Choroid plexus epithelial cell (primary cell): ENCODE measurements at regions not wholly inside any gene's neighbourhood (a gene's known extent, or its start where the extent isn't known, plus 50 kb on each side); places are given as distances from the start of the nearest gene placed in this dataset.
A peak's percentile ranks its signal among the peaks of the same experiment; 100 is the strongest.

Experiments used
- DNase-seq: peaks from one replicate; pipeline ENCODE4 v3.0.0-alpha.2; 2010; ENCODE audit warnings: low read depth
- H3K4me3 ChIP-seq: 2 replicates; pipeline ENCODE4 v1.5.1; 2011; ENCODE audit warnings: low read depth, mild to moderate bottlenecking, control low read depth, low read length, moderate library complexity
- CTCF ChIP-seq: conservative IDR thresholded peaks from 2 replicates; pipeline ENCODE4 v1.5.1; 2011; ENCODE audit warnings: low read depth, mild to moderate bottlenecking, control low read depth, inconsistent platforms, low read length, moderate library complexity

- peak; percentile 86 for DNase-seq
- H3K4me3 ChIP-seq, result no peak overlapping the region
- TF ChIP-seq CTCF, result no peak
These were observed 285.4 kb upstream of the BOD1L1 start for GRCh38 chr4:13912966-13913365.

GRCh38 chr4:13917015-13917414 lies 289.5 kb upstream of the BOD1L1 start:
- no peak for TF ChIP-seq CTCF
- H3K4me3 ChIP-seq, result no peak overlapping the region
- DNase-seq, result peak; percentile 78

- TF ChIP-seq CTCF, result no peak
- H3K4me3 ChIP-seq, result no peak overlapping the region
- DNase-seq, result peak; percentile 97
These were observed 290.6 kb upstream of the BOD1L1 start for GRCh38 chr4:13918110-13918509.

GRCh38 chr4:13918991-13919441 lies 291.5 kb upstream of the BOD1L1 start:
- no peak overlapping the region for H3K4me3 ChIP-seq
- peak; percentile 90 for DNase-seq
- TF ChIP-seq CTCF, result no peak

GRCh38 chr4:13920111-13920875 lies 292.8 kb upstream of the BOD1L1 start:
- TF ChIP-seq CTCF, result no peak
- peak; percentile 42 for DNase-seq
- H3K4me3 ChIP-seq, result no peak overlapping the region

- DNase-seq, result peak; percentile 99
- no peak overlapping the region for H3K4me3 ChIP-seq
- TF ChIP-seq CTCF, result no peak
These were observed 293.4 kb upstream of the BOD1L1 start for GRCh38 chr4:13920901-13921300.

GRCh38 chr4:13921805-13922204 lies 294.3 kb upstream of the BOD1L1 start:
- TF ChIP-seq CTCF, result no peak
- no peak overlapping the region for H3K4me3 ChIP-seq
- peak; percentile 58 for DNase-seq
